ENCODE measurements at regions not wholly inside any gene's neighbourhood (a gene's known extent, or its start where the extent isn't known, plus 50 kb on each side); places are given as distances from the start of the nearest gene placed in this dataset.
A peak's percentile ranks its signal among the peaks of the same experiment; 100 is the strongest.

GRCh38 chr1:222370081-222370912 lies 177.6 kb downstream of the HHIPL2 start:
- DNase-seq (ENCODE audit: low read depth): no peak

GRCh38 chr1:222369148-222369547 lies 178.8 kb downstream of the HHIPL2 start:
- DNase-seq (ENCODE audit: low read depth): no peak

GRCh38 chr1:222358100-222358499 lies 189.8 kb downstream of the HHIPL2 start:
- DNase-seq (ENCODE audit: low read depth): no peak

- no peak for DNase-seq (ENCODE audit: low read depth)
Measured at GRCh38 chr1:222357252-222357651, 190.7 kb downstream of the HHIPL2 start.

GRCh38 chr1:222347627-222348026 lies 200.3 kb downstream of the HHIPL2 start:
- DNase-seq (ENCODE audit: low read depth): no peak

GRCh38 chr1:222346955-222347354 lies 200.9 kb downstream of the HHIPL2 start:
- no peak for DNase-seq (ENCODE audit: low read depth)

- DNase-seq (ENCODE audit: low read depth): no peak
Measured at GRCh38 chr1:222339376-222339947, 208.4 kb downstream of the HHIPL2 start.

- DNase-seq (ENCODE audit: low read depth): no peak
Measured at GRCh38 chr1:222335586-222335985, 212.3 kb downstream of the HHIPL2 start.

GRCh38 chr1:222334026-222334680 lies 213.8 kb downstream of the HHIPL2 start:
- DNase-seq (ENCODE audit: low read depth): no peak

GRCh38 chr1:222331765-222332164 lies 216.1 kb downstream of the HHIPL2 start:
- no peak for DNase-seq (ENCODE audit: low read depth)

GRCh38 chr1:222331340-222331739 lies 216.6 kb downstream of the HHIPL2 start:
- no peak for DNase-seq (ENCODE audit: low read depth)

GRCh38 chr1:222329493-222330045 lies 218.3 kb downstream of the HHIPL2 start:
- DNase-seq (ENCODE audit: low read depth): no peak

- DNase-seq (ENCODE audit: low read depth): no peak
Measured at GRCh38 chr1:222326710-222327036, 221.2 kb downstream of the HHIPL2 start.

- no peak for DNase-seq (ENCODE audit: low read depth)
Measured at GRCh38 chr1:222326006-222326709, 221.7 kb downstream of the HHIPL2 start.

GRCh38 chr1:222325506-222325905 lies 222.4 kb downstream of the HHIPL2 start:
- DNase-seq (ENCODE audit: low read depth): no peak

- no peak for DNase-seq (ENCODE audit: low read depth)
Measured at GRCh38 chr1:222314839-222315238, 233.1 kb downstream of the HHIPL2 start.

- peak; percentile 4 for DNase-seq (ENCODE audit: low read depth)
Measured at GRCh38 chr1:222310836-222311235, 237.1 kb downstream of the HHIPL2 start.

- no peak for DNase-seq (ENCODE audit: low read depth)
Measured at GRCh38 chr1:222307621-222308020, 240.3 kb downstream of the HHIPL2 start.

GRCh38 chr1:222306512-222306911 lies 241.4 kb downstream of the HHIPL2 start:
- DNase-seq (ENCODE audit: low read depth): no peak

GRCh38 chr1:222306011-222306410 lies 241.9 kb downstream of the HHIPL2 start:
- no peak for DNase-seq (ENCODE audit: low read depth)

GRCh38 chr1:222301652-222302051 lies 246.3 kb downstream of the HHIPL2 start:
- DNase-seq (ENCODE audit: low read depth): no peak

- no peak for DNase-seq (ENCODE audit: low read depth)
Measured at GRCh38 chr1:222299524-222299923, 248.4 kb downstream of the HHIPL2 start.

Measured in activated T-helper 9 cell treated with anti-CD3 and anti-CD28 coated beads, Interleukin-2, amount 50 U/mL, for 16 hours (primary cell).